HL-60 (cell line): ENCODE measurements at regions not wholly inside any gene's neighbourhood (a gene's known extent, or its start where the extent isn't known, plus 50 kb on each side); places are given as distances from the start of the nearest gene placed in this dataset.

ENCODE experiments used
- DNase-seq, 2 experiments: peaks; one replicate each; pipeline ENCODE4 v3.0.0-alpha.2; 2010 to 2020; ENCODE audit warnings: low read depth in 1 of 2, low spot score in 1 of 2
- H3K27ac ChIP-seq: fragments of 250-450 bp; sonication (Bioruptor Pico); replicated peaks from 2 replicates; pipeline ENCODE4 v1.5.1; 2020; ENCODE audit warnings: mild to moderate bottlenecking, moderate library complexity
- H3K27me3 ChIP-seq: fragments of 250-450 bp; sonication (Bioruptor Pico); 2 replicates; pipeline ENCODE4 v1.5.1; 2021; ENCODE audit warnings: mild to moderate bottlenecking, moderate library complexity; ENCODE audit not compliant: insufficient read depth, poor library complexity, severe bottlenecking
- H3K4me3 ChIP-seq: replicated peaks from 2 replicates; pipeline ENCODE4 v1.5.1; 2011; ENCODE audit warnings: mild to moderate bottlenecking, control low read depth, low read length; ENCODE audit not compliant: insufficient read depth
- GABPA ChIP-seq: IDR thresholded peaks from 2 replicates; pipeline ENCODE4 v1.6.1; 2012; ENCODE audit warnings: low read depth
- POLR2AphosphoS5 ChIP-seq: IDR thresholded peaks from 2 replicates; pipeline ENCODE4 v1.6.1; 2012; ENCODE audit warnings: low read depth
- SPI1 ChIP-seq: IDR thresholded peaks from 2 replicates; pipeline ENCODE4 v1.6.1; 2012; ENCODE audit warnings: low read depth, mild to moderate bottlenecking, borderline replicate concordance
- TF ChIP-seq, protein P1 (sequence below): IDR thresholded peaks from one replicate; pipeline ENCODE4 v1.5.1; 2011; ENCODE audit warnings: low read length, control low read depth, inconsistent platforms; ENCODE audit not compliant: insufficient read depth
- TF ChIP-seq, protein P2 (sequence below): IDR thresholded peaks from 2 replicates; pipeline ENCODE4 v1.6.1; 2012; ENCODE audit warnings: low read depth; ENCODE audit not compliant: insufficient replicate concordance

DNA sequence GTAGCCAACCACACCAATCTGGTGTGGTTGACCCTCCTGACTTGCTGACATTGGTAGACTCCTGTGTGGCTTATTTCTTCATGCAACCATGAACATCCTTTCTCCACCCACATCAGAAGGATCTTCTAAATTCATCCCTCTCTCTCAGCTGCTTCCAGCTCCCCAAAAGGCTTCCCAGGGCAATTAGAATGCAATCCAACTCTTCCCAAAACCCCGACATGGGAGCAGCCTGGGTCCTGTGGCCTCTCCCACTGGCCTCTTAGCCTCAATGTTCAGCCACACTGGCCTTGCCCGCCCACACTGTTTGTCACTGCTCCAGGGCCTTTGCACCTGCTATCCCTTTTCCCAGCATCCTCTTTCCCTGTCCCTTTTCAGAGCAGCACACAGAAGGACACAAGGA, 199.8 kb upstream of the SGCG start:
- no peaks in the 10 kb centered on the region for H3K27me3 ChIP-seq
- H3K4me3 ChIP-seq: no peak overlapping the region
- TF ChIP-seq POLR2AphosphoS5 (no peak), SPI1 (no peak), GABPA (no peak)
- TF ChIP-seq, protein P1, sequence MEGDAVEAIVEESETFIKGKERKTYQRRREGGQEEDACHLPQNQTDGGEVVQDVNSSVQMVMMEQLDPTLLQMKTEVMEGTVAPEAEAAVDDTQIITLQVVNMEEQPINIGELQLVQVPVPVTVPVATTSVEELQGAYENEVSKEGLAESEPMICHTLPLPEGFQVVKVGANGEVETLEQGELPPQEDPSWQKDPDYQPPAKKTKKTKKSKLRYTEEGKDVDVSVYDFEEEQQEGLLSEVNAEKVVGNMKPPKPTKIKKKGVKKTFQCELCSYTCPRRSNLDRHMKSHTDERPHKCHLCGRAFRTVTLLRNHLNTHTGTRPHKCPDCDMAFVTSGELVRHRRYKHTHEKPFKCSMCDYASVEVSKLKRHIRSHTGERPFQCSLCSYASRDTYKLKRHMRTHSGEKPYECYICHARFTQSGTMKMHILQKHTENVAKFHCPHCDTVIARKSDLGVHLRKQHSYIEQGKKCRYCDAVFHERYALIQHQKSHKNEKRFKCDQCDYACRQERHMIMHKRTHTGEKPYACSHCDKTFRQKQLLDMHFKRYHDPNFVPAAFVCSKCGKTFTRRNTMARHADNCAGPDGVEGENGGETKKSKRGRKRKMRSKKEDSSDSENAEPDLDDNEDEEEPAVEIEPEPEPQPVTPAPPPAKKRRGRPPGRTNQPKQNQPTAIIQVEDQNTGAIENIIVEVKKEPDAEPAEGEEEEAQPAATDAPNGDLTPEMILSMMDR: no peak
- TF ChIP-seq, protein P2, sequence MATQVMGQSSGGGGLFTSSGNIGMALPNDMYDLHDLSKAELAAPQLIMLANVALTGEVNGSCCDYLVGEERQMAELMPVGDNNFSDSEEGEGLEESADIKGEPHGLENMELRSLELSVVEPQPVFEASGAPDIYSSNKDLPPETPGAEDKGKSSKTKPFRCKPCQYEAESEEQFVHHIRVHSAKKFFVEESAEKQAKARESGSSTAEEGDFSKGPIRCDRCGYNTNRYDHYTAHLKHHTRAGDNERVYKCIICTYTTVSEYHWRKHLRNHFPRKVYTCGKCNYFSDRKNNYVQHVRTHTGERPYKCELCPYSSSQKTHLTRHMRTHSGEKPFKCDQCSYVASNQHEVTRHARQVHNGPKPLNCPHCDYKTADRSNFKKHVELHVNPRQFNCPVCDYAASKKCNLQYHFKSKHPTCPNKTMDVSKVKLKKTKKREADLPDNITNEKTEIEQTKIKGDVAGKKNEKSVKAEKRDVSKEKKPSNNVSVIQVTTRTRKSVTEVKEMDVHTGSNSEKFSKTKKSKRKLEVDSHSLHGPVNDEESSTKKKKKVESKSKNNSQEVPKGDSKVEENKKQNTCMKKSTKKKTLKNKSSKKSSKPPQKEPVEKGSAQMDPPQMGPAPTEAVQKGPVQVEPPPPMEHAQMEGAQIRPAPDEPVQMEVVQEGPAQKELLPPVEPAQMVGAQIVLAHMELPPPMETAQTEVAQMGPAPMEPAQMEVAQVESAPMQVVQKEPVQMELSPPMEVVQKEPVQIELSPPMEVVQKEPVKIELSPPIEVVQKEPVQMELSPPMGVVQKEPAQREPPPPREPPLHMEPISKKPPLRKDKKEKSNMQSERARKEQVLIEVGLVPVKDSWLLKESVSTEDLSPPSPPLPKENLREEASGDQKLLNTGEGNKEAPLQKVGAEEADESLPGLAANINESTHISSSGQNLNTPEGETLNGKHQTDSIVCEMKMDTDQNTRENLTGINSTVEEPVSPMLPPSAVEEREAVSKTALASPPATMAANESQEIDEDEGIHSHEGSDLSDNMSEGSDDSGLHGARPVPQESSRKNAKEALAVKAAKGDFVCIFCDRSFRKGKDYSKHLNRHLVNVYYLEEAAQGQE: no peak
- no peak for DNase-seq
- H3K27ac ChIP-seq: no peak overlapping the region

DNA sequence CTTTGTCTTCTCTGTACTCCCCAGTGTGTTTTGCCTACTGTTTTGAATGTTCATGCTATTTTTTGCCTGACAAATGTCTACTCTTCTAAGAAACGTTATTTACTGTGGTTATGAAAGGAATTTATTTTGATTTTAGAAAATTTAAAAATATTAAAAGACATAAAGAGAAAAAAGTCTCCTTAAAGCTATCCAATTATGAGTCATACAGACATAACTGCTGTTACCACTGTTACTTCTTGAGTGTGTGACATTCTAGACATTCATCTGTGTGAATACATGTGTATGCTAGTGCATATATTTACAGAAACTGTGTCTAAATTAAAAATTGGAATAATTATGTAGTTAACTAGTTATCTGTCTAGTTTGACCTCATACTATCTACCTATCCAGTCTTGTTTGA, 187.6 kb upstream of the SGCG start:
- TF ChIP-seq, protein P2: no peak
- TF ChIP-seq POLR2AphosphoS5: no peak
- TF ChIP-seq GABPA: no peak
- TF ChIP-seq, protein P1: no peak
- no peak for TF ChIP-seq SPI1
- H3K27ac ChIP-seq: no peak overlapping the region
- no peaks in the 10 kb centered on the region for H3K27me3 ChIP-seq
- DNase-seq: no peak
- no peak overlapping the region for H3K4me3 ChIP-seq

DNA sequence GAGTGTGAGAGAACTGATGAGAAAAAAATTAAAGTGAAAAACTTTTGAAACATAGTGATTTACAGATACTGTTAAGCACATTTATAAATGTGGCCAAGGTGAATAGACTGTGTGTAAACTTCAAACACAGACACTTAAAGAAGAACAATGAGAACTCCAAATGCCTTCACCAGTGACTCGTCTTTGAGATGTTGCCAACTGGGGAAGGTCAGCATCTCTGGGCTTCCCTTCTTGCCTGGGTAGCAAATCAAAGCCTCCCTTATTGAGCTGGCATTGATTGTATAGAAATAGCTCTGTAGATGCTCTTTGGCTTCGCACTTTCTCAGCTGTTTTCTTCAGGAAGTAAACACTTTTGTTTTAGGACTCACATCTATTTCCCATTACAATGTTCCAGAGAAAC, 177.3 kb upstream of the SGCG start:
- no peaks in the 10 kb centered on the region for H3K27me3 ChIP-seq
- DNase-seq: no peak
- H3K27ac ChIP-seq: no peak overlapping the region
- TF ChIP-seq SPI1 (no peak), POLR2AphosphoS5 (no peak), GABPA (no peak)
- TF ChIP-seq, protein P1: no peak
- TF ChIP-seq, protein P2: no peak
- H3K4me3 ChIP-seq: no peak overlapping the region
